ENCODE measurements at regions not wholly inside any gene's neighbourhood (a gene's known extent, or its start where the extent isn't known, plus 50 kb on each side); places are given as distances from the start of the nearest gene placed in this dataset.

- DNase-seq = no peak
- no CpG with 5 or more reads among the region's 1 CpG for WGBS (ENCODE audit: insufficient coverage)
- no peaks in the 10 kb centered on the region for H3K79me2 ChIP-seq (ENCODE audit: insufficient read depth, low read length)
- no peak overlapping the region for H3K9ac ChIP-seq (ENCODE audit: insufficient read depth, low read length, poor library complexity, severe bottlenecking)
- no peaks in the 10 kb centered on the region for H3K9me3 ChIP-seq (replicated peaks in 1 of 2; ENCODE audit: control insufficient read depth in 1 of 2, insufficient read depth in 1 of 2, low read length in 2 of 2)
- no peaks in the 10 kb centered on the region for H4K20me1 ChIP-seq (ENCODE audit: insufficient read depth, low read length)
- TF ChIP-seq CTCF (IDR thresholded peaks at IDR 0.05) = no peak
- Mint-ChIP-seq H3K4me1 (peaks cover 7% of the 10 kb centered on the region), H3K27ac (peak overlapping the region in 1 of 7 donors; percentile 9), H3K4me3 (no peak overlapping the region), H3K9me3 (no peaks in the 10 kb centered on the region), H3K36me3 (no peaks in the 10 kb centered on the region), H3K27me3 (ENCODE audit: low read depth in 3 of 3) (peaks cover 0 to 3% (median 0%) of the 10 kb centered on the region in 3 donors)
- no peaks in the 10 kb centered on the region for H3K4me1 ChIP-seq (ENCODE audit: control insufficient read depth in 1 of 2, insufficient read depth in 2 of 2, low read length in 2 of 2)
- H3K27ac ChIP-seq (ENCODE audit: low read depth in 1 of 2, low read length in 2 of 2) = no peak overlapping the region
- no peak overlapping the region for H3K4me3 ChIP-seq (replicated peaks in 1 of 3; ENCODE audit: low read depth in 2 of 3, low read length in 3 of 3)
- no peak overlapping the region for H2AFZ ChIP-seq (ENCODE audit: insufficient read depth, low read depth, low read length, poor library complexity, severe bottlenecking)
- no peak overlapping the region for H3K4me2 ChIP-seq (replicated peaks; ENCODE audit: extremely low read depth, low read length, poor library complexity, severe bottlenecking)
- intact Hi-C loops (cut with micrococcal nuclease) = no loop called here
- no peaks in the 10 kb centered on the region for H3K27me3 ChIP-seq (ENCODE audit: control insufficient read depth in 2 of 2, insufficient read depth in 2 of 2, low read length in 2 of 2)
- no peaks in the 10 kb centered on the region for H3K36me3 ChIP-seq (replicated peaks in 1 of 2; ENCODE audit: control insufficient read depth in 1 of 2, insufficient read depth in 2 of 2, low read length in 2 of 2)
These were observed 215.2 kb downstream of the ZNF621 start for GRCh38 chr3:40739971-40740370.

GRCh38 chr3:40741729-40742128, 217.0 kb downstream of the ZNF621 start:
- Histone ChIP-seq H3K9ac (ENCODE audit: insufficient read depth, low read length, poor library complexity, severe bottlenecking) (no peak overlapping the region), H4K20me1 (ENCODE audit: insufficient read depth, low read length) (no peaks in the 10 kb centered on the region), H3K27ac (ENCODE audit: low read depth in 1 of 2, low read length in 2 of 2) (no peak overlapping the region), H3K79me2 (ENCODE audit: insufficient read depth, low read length) (no peaks in the 10 kb centered on the region), H3K27me3 (ENCODE audit: control insufficient read depth in 2 of 2, insufficient read depth in 2 of 2, low read length in 2 of 2) (no peaks in the 10 kb centered on the region), H3K9me3 (replicated peaks in 1 of 2; ENCODE audit: control insufficient read depth in 1 of 2, insufficient read depth in 1 of 2, low read length in 2 of 2) (no peaks in the 10 kb centered on the region), H3K4me2 (replicated peaks; ENCODE audit: extremely low read depth, low read length, poor library complexity, severe bottlenecking) (no peak overlapping the region), H3K4me3 (replicated peaks in 1 of 3; ENCODE audit: low read depth in 2 of 3, low read length in 3 of 3) (no peak overlapping the region), H3K36me3 (replicated peaks in 1 of 2; ENCODE audit: control insufficient read depth in 1 of 2, insufficient read depth in 2 of 2, low read length in 2 of 2) (no peaks in the 10 kb centered on the region), H2AFZ (ENCODE audit: insufficient read depth, low read depth, low read length, poor library complexity, severe bottlenecking) (no peak overlapping the region), H3K4me1 (ENCODE audit: control insufficient read depth in 1 of 2, insufficient read depth in 2 of 2, low read length in 2 of 2) (no peaks in the 10 kb centered on the region)
- DNase-seq = no peak
- Mint-ChIP-seq H3K4me1 (peaks cover 7% of the 10 kb centered on the region), H3K27me3 (ENCODE audit: low read depth in 3 of 3) (no peaks in the 10 kb centered on the region), H3K9me3 (no peaks in the 10 kb centered on the region), H3K36me3 (no peaks in the 10 kb centered on the region), H3K27ac (peak overlapping the region in 2 of 7 donors; percentile 11 to 16), H3K4me3 (no peak overlapping the region)
- intact Hi-C loops (cut with micrococcal nuclease) = no loop called here
- no peak for TF ChIP-seq CTCF (IDR thresholded peaks at IDR 0.05)
- 0% methylated on average over 1 of the region's 1 CpG for WGBS (ENCODE audit: insufficient coverage)

Data from CD14-positive monocyte (primary cell).